ENCODE measurements at regions not wholly inside any gene's neighbourhood (a gene's known extent, or its start where the extent isn't known, plus 50 kb on each side); places are given as distances from the start of the nearest gene placed in this dataset.
A peak's percentile ranks its signal among the peaks of the same experiment; 100 is the strongest.

DNA sequence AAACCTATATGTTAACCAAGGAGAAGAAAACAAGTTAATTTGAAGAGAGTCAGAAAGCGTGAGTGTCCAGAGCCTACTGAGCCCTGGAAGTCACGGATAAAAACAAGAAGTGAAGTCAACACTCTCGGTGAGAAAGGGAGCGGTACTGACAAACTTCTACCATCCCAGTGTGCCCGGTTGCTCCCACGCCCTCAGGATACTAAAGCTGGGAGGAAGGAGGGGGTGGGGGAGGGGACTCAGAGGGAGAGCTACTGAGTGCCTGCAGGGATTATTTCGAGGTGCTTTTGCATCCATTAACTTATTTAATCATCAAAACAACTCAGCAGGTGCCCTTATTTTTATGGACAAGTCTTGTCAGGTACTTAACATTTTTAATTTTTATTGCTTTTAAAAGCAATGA lies 166.2 kb downstream of the ZIC5 start:
- peaks cover 53 to 57% of the 10 kb centered on the region in 2 experiments for H3K4me1 Mint-ChIP-seq
- peak overlapping the region; percentile 2 to 79 (median 62); a peak in 5 of 7 replicates for H3K27ac Mint-ChIP-seq
- no peak overlapping the region for H3K27ac ChIP-seq (ENCODE audit: insufficient read length, low read depth, low read length)

More for the DNA sequence above, 166.2 kb downstream of the ZIC5 start:
- H3K4ac ChIP-seq (ENCODE audit: low read depth, low read length) = no peak overlapping the region
- no peak overlapping the region for H2BK20ac ChIP-seq (ENCODE audit: low read depth, low read length, poor library complexity, severe bottlenecking)
- H4K5ac ChIP-seq (ENCODE audit: insufficient read length, low read depth, low read length) = no peak overlapping the region
- H4K20me1 ChIP-seq (ENCODE audit: control insufficient read depth, insufficient read depth, insufficient read length) = no peaks in the 10 kb centered on the region
- no peak overlapping the region for H2BK5ac ChIP-seq (ENCODE audit: insufficient read length, low read length)
- H4K8ac ChIP-seq (replicated peaks; ENCODE audit: insufficient read length, low read depth, low read length) = no peak overlapping the region
- no peaks in the 10 kb centered on the region for H3K9me3 ChIP-seq (ENCODE audit: control insufficient read depth, low read depth, low read length)
- H2BK120ac ChIP-seq (ENCODE audit: low read depth, low read length, poor library complexity, severe bottlenecking) = no peak overlapping the region
- H3K79me2 ChIP-seq (ENCODE audit: insufficient read depth, low read length) = no peaks in the 10 kb centered on the region
- no peaks in the 10 kb centered on the region for H3K36me3 Mint-ChIP-seq (ENCODE audit: insufficient read depth in 1 of 3, low read depth in 3 of 3)
- H3T11ph ChIP-seq (ENCODE audit: low read length) = no peak overlapping the region
- H3K9me3 Mint-ChIP-seq = no peaks in the 10 kb centered on the region
- H2BK15ac ChIP-seq (ENCODE audit: low read depth, low read length) = no peak overlapping the region
- H3K14ac ChIP-seq (ENCODE audit: insufficient read depth, low read length) = no peak overlapping the region
- no peaks in the 10 kb centered on the region for H3K79me1 ChIP-seq (ENCODE audit: insufficient read depth, low read depth, low read length, poor library complexity, severe bottlenecking)
- peak overlapping the region in 1 of 2 experiments; percentile 4; a peak in 2 of 5 replicates for H3K4me3 Mint-ChIP-seq
- H2AFZ ChIP-seq (ENCODE audit: low read length) = no peak overlapping the region
- no peak overlapping the region for H2AK5ac ChIP-seq (ENCODE audit: insufficient read length, low read length)
- no peak overlapping the region for H3K9ac ChIP-seq (ENCODE audit: extremely low read depth, insufficient read length, low read length)
- H3K27me3 ChIP-seq (ENCODE audit: insufficient read depth, low read length) = no peaks in the 10 kb centered on the region
- H4K91ac ChIP-seq (ENCODE audit: insufficient read length, low read depth, low read length) = no peak overlapping the region
- no peaks in the 10 kb centered on the region for H3K27me3 Mint-ChIP-seq (ENCODE audit: low read depth)
- no peak overlapping the region for H3K4me2 ChIP-seq (ENCODE audit: insufficient read depth, insufficient read length, low read length)
- TF ChIP-seq, protein P1, sequence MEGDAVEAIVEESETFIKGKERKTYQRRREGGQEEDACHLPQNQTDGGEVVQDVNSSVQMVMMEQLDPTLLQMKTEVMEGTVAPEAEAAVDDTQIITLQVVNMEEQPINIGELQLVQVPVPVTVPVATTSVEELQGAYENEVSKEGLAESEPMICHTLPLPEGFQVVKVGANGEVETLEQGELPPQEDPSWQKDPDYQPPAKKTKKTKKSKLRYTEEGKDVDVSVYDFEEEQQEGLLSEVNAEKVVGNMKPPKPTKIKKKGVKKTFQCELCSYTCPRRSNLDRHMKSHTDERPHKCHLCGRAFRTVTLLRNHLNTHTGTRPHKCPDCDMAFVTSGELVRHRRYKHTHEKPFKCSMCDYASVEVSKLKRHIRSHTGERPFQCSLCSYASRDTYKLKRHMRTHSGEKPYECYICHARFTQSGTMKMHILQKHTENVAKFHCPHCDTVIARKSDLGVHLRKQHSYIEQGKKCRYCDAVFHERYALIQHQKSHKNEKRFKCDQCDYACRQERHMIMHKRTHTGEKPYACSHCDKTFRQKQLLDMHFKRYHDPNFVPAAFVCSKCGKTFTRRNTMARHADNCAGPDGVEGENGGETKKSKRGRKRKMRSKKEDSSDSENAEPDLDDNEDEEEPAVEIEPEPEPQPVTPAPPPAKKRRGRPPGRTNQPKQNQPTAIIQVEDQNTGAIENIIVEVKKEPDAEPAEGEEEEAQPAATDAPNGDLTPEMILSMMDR (conservative IDR thresholded peaks at IDR 0.05) = no peak
- no CpG with 5 or more reads among the region's 7 CpGs for WGBS (ENCODE audit: extremely low coverage, insufficient read length, low lambda C conversion rate)
- no peak overlapping the region for H3K23ac ChIP-seq (ENCODE audit: insufficient read length, low read depth, low read length)
- H3K4me1 ChIP-seq (ENCODE audit: insufficient read depth, low read length) = peaks cover 5% of the 10 kb centered on the region; the same call in 1 of the 2 replicates
- H3K23me2 ChIP-seq (ENCODE audit: insufficient read length, low read depth, low read length, poor library complexity, severe bottlenecking) = no peaks in the 10 kb centered on the region
- H3K56ac ChIP-seq (ENCODE audit: insufficient read length, low read depth, low read length) = no peak overlapping the region
- peak; percentile 65 for DNase-seq
- H2BK12ac ChIP-seq (ENCODE audit: insufficient read length, low read depth, low read length) = no peak overlapping the region
- no peak overlapping the region for H3K18ac ChIP-seq (ENCODE audit: insufficient read length, low read depth, low read length)

Measured in H9 (cell line).